ENCODE measurements at regions not wholly inside any gene's neighbourhood (a gene's known extent, or its start where the extent isn't known, plus 50 kb on each side); places are given as distances from the start of the nearest gene placed in this dataset.

DNA sequence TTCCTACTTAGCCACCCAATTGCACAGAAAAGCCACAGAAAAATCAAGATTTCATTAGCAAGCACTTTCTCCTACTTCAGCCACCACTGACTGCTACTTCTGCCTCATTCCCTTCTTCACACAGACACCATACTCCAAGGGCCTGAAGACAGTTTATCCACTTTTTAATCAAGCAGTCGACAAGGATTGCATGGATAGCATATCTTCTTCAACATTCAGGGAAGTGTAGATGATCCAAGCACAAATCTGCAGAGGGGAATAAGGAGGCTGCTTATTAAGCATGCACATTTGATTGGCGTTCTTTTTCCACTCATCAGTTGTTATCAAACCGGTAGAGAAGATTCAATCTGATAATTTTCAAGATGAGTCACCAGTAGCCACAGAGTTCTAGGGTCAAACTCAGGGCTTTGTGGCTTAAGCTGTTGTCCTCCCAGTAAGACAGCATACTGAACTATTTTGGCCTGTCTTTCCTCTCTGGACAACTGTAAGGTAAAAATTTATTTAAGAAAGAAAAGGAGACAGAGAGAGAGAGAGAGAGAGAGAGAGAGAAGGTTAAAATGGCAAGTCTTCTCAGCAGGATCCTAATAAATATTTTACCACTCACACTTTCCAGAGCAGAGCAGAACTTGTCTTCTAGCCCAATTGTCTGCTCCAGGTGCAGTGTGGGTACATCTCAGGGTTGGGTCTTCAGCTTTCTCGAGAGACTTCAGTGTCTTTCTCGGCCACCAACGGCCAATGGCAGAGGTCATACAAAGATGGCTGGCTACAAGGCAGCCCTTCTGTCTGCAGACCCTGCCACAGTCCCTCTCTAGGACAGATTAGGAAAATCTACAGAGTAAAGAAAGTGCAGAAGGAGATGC is 80.6 kb upstream of the BHLHE40 start:
- TF ChIP-seq POLR2A (IDR thresholded peaks at IDR 0.05) = no peak
- TF ChIP-seq, protein P1, sequence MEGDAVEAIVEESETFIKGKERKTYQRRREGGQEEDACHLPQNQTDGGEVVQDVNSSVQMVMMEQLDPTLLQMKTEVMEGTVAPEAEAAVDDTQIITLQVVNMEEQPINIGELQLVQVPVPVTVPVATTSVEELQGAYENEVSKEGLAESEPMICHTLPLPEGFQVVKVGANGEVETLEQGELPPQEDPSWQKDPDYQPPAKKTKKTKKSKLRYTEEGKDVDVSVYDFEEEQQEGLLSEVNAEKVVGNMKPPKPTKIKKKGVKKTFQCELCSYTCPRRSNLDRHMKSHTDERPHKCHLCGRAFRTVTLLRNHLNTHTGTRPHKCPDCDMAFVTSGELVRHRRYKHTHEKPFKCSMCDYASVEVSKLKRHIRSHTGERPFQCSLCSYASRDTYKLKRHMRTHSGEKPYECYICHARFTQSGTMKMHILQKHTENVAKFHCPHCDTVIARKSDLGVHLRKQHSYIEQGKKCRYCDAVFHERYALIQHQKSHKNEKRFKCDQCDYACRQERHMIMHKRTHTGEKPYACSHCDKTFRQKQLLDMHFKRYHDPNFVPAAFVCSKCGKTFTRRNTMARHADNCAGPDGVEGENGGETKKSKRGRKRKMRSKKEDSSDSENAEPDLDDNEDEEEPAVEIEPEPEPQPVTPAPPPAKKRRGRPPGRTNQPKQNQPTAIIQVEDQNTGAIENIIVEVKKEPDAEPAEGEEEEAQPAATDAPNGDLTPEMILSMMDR (IDR thresholded peaks at IDR 0.05) = no peak
